OCI-LY1 (cell line): ENCODE measurements at regions not wholly inside any gene's neighbourhood (a gene's known extent, or its start where the extent isn't known, plus 50 kb on each side); places are given as distances from the start of the nearest gene placed in this dataset.

ENCODE experiments used
- H2AFZ ChIP-seq: fragments of 200-600 bp; sonication (generic), shearing (Covaris generic); 2 replicates; pipeline ENCODE4 v1.6.0; 2014; ENCODE audit warnings: antibody characterized with exemption, mild to moderate bottlenecking, low read length
- H3F3A ChIP-seq: fragments of 200-600 bp; sonication (generic), shearing (Covaris generic); 2 replicates; pipeline ENCODE4 v1.6.0; 2014; ENCODE audit warnings: mild to moderate bottlenecking, antibody characterized with exemption, low read length, moderate library complexity; ENCODE audit not compliant: insufficient read depth
- H3K27ac ChIP-seq: fragments of 200-600 bp; sonication (generic); 2 replicates; pipeline ENCODE4 v1.5.1; 2014; ENCODE audit warnings: low read length, mixed run types, mild to moderate bottlenecking, low read depth; ENCODE audit not compliant: poor library complexity, severe bottlenecking
- H3K27me3 ChIP-seq: fragments of 200-600 bp; sonication (generic); 2 replicates; pipeline ENCODE4 v1.6.0; 2014; ENCODE audit warnings: antibody characterized with exemption, mild to moderate bottlenecking, low read length, moderate library complexity; ENCODE audit not compliant: insufficient read depth
- H3K36me3 ChIP-seq: fragments of 200-600 bp; sonication (generic); 2 replicates; pipeline ENCODE4 v1.6.1; 2014; ENCODE audit warnings: mild to moderate bottlenecking, antibody characterized with exemption, low read length, moderate library complexity, mixed read lengths; ENCODE audit not compliant: insufficient read depth
- H3K4me1 ChIP-seq: fragments of 200-600 bp; sonication (generic); 2 replicates; pipeline ENCODE4 v1.5.1; 2014; ENCODE audit warnings: mild to moderate bottlenecking, low read length, moderate library complexity; ENCODE audit not compliant: insufficient read depth, severe bottlenecking
- H3K4me2 ChIP-seq: fragments of 200-600 bp; sonication (generic), shearing (Covaris generic); 2 replicates; pipeline ENCODE4 v1.6.1; 2014; ENCODE audit warnings: low read length
- H3K4me3 ChIP-seq: fragments of 200-600 bp; sonication (generic); 2 replicates; pipeline ENCODE4 v1.5.1; 2014; ENCODE audit warnings: low read length, low read depth, mild to moderate bottlenecking, mixed read lengths; ENCODE audit not compliant: poor library complexity, severe bottlenecking
- H3K79me2 ChIP-seq: fragments of 200-600 bp; shearing (Covaris generic); 2 replicates; pipeline ENCODE4 v1.6.1; 2016; ENCODE audit warnings: mixed run types, low read length, mixed read lengths; ENCODE audit not compliant: insufficient read depth
- H3K9ac ChIP-seq: fragments of 200-600 bp; sonication (generic), shearing (Covaris generic); 2 replicates; pipeline ENCODE4 v1.6.1; 2014; ENCODE audit warnings: mild to moderate bottlenecking, low read length, mixed read lengths
- H3K9me2 ChIP-seq: fragments of 200-600 bp; sonication (generic), shearing (Covaris generic); 2 replicates; pipeline ENCODE4 v1.6.1; 2014; ENCODE audit warnings: low read depth, mild to moderate bottlenecking, low read length, mixed read lengths
- H3K9me3 ChIP-seq: fragments of 200-600 bp; shearing (Covaris generic); 2 replicates; pipeline ENCODE4 v1.6.1; 2014; ENCODE audit warnings: low read length, mixed read lengths
- H4K20me1 ChIP-seq: fragments of 200-600 bp; sonication (generic), shearing (Covaris generic); 2 replicates; pipeline ENCODE4 v1.6.0; 2016; ENCODE audit warnings: mild to moderate bottlenecking, low read length; ENCODE audit not compliant: insufficient read depth
- EZH2 ChIP-seq: fragments of 200-600 bp; sonication (generic), shearing (Covaris generic); IDR thresholded peaks from 2 replicates; pipeline ENCODE4 v1.8.0; 2017; ENCODE audit warnings: borderline replicate concordance, mixed run types, mild to moderate bottlenecking, antibody characterized with exemption, low read length, moderate library complexity, mixed read lengths
- TF ChIP-seq, protein P1 (sequence below): fragments of 200-600 bp; sonication (generic), shearing (Covaris generic); IDR thresholded peaks from 2 replicates; pipeline ENCODE4 v1.5.1; 2017; ENCODE audit warnings: mild to moderate bottlenecking, antibody characterized with exemption, low read length, moderate library complexity, mixed read lengths

DNA sequence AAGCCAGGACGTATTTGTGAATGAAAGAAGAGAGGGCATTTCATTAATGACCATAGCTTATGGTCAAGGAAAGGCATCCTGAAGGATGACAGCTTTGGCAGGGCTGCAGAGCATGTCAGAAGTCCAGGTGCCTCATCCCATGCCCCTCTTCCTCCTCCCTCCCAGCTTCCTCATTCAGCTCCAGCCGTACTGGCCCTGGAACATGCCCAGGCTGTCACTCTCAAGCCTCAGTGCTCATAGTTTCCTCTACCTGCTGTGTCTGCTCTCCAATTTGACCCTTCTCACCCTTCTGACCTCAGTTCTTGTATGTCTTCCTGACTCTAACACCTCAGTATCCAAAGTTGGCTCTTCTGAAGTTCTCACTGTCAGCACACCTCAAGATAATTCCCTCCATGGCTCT, 695.8 kb upstream of the HS6ST1 start:
- no peaks in the 10 kb centered on the region for H3F3A ChIP-seq
- no peak overlapping the region for H3K4me3 ChIP-seq
- no peak overlapping the region for H2AFZ ChIP-seq
- H3K27ac ChIP-seq, result no peak overlapping the region
- H3K4me2 ChIP-seq, result no peak overlapping the region
- H3K9ac ChIP-seq, result no peak overlapping the region
- H4K20me1 ChIP-seq, result no peaks in the 10 kb centered on the region
- H3K79me2 ChIP-seq, result no peaks in the 10 kb centered on the region
- no peaks in the 10 kb centered on the region for H3K36me3 ChIP-seq
- TF ChIP-seq, protein P1, sequence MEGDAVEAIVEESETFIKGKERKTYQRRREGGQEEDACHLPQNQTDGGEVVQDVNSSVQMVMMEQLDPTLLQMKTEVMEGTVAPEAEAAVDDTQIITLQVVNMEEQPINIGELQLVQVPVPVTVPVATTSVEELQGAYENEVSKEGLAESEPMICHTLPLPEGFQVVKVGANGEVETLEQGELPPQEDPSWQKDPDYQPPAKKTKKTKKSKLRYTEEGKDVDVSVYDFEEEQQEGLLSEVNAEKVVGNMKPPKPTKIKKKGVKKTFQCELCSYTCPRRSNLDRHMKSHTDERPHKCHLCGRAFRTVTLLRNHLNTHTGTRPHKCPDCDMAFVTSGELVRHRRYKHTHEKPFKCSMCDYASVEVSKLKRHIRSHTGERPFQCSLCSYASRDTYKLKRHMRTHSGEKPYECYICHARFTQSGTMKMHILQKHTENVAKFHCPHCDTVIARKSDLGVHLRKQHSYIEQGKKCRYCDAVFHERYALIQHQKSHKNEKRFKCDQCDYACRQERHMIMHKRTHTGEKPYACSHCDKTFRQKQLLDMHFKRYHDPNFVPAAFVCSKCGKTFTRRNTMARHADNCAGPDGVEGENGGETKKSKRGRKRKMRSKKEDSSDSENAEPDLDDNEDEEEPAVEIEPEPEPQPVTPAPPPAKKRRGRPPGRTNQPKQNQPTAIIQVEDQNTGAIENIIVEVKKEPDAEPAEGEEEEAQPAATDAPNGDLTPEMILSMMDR, result no peak
- TF ChIP-seq EZH2, result no peak
- H3K9me2 ChIP-seq, result no peaks in the 10 kb centered on the region
- no peaks in the 10 kb centered on the region for H3K4me1 ChIP-seq
- H3K9me3 ChIP-seq, result no peaks in the 10 kb centered on the region
- H3K27me3 ChIP-seq, result no peaks in the 10 kb centered on the region

DNA sequence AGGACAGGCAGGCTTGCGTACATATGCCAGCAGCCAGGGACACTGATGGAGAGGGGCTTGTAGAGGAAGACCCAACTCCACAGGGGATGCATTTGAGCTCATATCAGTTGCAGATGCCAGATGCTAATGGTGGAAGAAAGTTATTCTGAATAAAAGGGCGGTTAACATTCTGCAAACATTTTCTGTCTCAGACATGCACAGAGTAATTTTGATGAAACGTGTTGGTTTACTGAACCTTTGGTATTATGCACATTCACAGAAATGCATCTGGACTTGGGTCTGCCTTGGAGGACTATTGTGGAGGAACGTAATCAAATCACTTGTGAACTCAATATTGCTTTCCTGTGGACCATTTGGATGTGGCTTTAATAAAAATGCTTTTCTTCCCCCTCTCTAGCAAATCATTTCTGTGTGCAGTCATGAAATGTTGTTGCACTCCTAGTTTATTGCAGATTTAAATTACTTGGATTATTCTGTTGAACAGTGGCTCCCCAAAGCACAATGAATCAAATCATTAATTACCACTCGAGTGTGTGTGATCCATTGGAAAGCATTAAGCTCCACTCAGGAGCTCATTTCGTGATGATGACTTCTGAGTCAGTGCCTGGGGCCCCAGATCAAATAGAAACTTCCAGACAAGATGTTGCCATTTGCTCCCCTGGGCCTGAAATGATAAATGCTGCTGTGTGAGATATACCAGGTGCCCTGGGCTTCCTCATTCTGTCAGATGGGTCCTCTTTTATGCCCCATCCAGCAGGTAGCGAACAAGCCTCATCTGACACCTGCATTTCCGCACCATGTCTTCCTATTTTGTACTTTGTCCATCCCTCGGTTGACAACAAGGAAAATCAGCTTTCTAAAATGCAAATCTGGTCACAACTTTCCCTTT, 697.0 kb upstream of the HS6ST1 start:
- no peak for TF ChIP-seq EZH2
- TF ChIP-seq, protein P1, result no peak
- Histone ChIP-seq H3F3A (no peaks in the 10 kb centered on the region), H3K9me2 (no peaks in the 10 kb centered on the region), H3K4me2 (no peak overlapping the region), H4K20me1 (no peaks in the 10 kb centered on the region), H3K9me3 (no peaks in the 10 kb centered on the region), H2AFZ (no peak overlapping the region), H3K4me1 (no peaks in the 10 kb centered on the region), H3K4me3 (no peak overlapping the region), H3K9ac (no peak overlapping the region), H3K36me3 (no peaks in the 10 kb centered on the region), H3K27me3 (no peaks in the 10 kb centered on the region), H3K79me2 (no peaks in the 10 kb centered on the region), H3K27ac (no peak overlapping the region)

DNA sequence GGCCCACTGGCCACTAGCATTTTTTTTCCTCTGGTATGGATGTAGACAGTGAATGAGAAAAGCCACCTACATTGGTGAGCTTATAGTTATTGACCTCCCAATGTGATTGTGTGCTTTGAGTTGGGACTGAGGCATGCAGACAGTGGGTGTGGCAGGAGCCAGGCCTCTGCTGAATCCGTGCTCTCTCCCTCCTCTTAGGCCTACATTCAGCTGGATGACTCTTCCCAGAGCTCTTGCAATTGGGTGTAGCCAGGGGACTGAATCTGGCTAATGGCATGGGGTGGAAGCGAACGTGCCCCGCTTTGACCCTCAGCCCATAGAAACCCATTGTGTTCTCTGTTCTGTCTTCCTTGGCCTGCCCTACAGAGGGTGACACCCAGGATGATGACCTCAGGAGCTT, 698.3 kb upstream of the HS6ST1 start:
- Histone ChIP-seq H3K27me3 (no peaks in the 10 kb centered on the region), H3K9me2 (no peaks in the 10 kb centered on the region), H3K4me3 (no peak overlapping the region), H3K4me1 (no peaks in the 10 kb centered on the region), H3K9ac (no peak overlapping the region), H3K9me3 (no peaks in the 10 kb centered on the region), H3F3A (no peaks in the 10 kb centered on the region), H3K79me2 (no peaks in the 10 kb centered on the region), H2AFZ (no peak overlapping the region), H3K36me3 (no peaks in the 10 kb centered on the region), H4K20me1 (no peaks in the 10 kb centered on the region), H3K27ac (no peak overlapping the region), H3K4me2 (no peak overlapping the region)
- TF ChIP-seq, protein P1, result no peak
- TF ChIP-seq EZH2, result no peak
